Epithelial cell of esophagus (primary cell): ENCODE measurements at regions not wholly inside any gene's neighbourhood (a gene's known extent, or its start where the extent isn't known, plus 50 kb on each side); places are given as distances from the start of the nearest gene placed in this dataset.

Experiments
- DNase-seq: peaks from one replicate; pipeline ENCODE4 v3.0.0; 2010; ENCODE audit warnings: low read depth
- H3K4me3 ChIP-seq: 2 replicates; pipeline ENCODE4 v1.5.1; 2011; ENCODE audit warnings: mild to moderate bottlenecking, low read length, control low read depth
- TF ChIP-seq, protein P1 (sequence below): IDR thresholded peaks from 2 replicates; pipeline ENCODE4 v1.5.1; 2011; ENCODE audit warnings: low read depth, mild to moderate bottlenecking, low read length, control low read depth, inconsistent platforms; ENCODE audit not compliant: insufficient read depth; ENCODE audit errors: missing control alignments

DNA sequence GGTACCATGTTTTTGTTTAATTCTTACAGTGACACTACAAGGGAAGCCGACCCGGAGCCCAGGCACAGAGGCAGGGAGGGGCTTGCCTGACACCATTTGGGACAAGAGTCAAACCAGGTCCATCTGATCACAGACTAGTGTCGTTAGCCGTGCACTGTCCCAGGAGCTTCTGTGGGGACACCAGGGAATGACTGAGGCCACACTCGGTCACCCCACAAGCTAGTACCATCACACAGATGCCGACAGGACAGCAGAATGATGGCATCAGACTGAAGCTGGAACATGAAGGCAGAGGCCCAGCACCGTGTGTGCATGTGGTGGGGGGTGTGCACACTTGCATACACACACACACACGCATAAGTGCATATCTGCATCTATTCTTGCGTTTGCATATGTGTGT, 61.5 kb upstream of the NECTIN1 start:
- H3K4me3 ChIP-seq: no peak overlapping the region
- DNase-seq: no peak
- TF ChIP-seq, protein P1, sequence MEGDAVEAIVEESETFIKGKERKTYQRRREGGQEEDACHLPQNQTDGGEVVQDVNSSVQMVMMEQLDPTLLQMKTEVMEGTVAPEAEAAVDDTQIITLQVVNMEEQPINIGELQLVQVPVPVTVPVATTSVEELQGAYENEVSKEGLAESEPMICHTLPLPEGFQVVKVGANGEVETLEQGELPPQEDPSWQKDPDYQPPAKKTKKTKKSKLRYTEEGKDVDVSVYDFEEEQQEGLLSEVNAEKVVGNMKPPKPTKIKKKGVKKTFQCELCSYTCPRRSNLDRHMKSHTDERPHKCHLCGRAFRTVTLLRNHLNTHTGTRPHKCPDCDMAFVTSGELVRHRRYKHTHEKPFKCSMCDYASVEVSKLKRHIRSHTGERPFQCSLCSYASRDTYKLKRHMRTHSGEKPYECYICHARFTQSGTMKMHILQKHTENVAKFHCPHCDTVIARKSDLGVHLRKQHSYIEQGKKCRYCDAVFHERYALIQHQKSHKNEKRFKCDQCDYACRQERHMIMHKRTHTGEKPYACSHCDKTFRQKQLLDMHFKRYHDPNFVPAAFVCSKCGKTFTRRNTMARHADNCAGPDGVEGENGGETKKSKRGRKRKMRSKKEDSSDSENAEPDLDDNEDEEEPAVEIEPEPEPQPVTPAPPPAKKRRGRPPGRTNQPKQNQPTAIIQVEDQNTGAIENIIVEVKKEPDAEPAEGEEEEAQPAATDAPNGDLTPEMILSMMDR: no peak

DNA sequence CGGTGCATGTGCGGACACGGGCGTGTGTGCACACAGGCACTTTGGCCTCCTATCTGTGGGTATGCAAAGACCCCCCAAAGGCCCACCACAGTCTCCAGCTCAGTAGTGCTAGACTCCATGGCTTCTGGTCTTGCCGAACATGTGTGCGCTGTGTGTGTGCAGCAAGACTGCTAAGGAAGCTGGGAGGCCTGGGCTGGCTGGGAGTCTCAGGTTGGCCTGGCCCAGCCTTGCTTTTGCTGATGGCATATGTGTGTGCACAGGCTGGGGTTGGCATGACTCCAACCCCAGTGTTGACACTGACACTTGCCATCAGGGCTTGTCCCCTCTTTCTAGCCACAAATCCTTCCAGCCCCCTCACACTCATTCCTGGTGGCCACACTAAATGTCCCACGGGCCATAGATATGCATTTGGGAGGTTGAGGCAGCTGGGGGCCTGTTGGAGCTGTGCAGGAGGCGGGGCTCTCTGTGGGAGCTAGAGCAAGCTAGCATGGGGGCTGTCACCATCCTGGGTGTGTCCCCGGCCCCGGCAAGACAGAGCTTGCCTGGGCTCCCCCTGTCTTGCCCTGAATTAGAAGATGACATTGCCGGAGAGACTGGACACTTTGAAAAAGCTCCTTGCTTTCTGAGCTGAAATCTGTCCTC, 60.9 kb upstream of the NECTIN1 start:
- TF ChIP-seq, protein P1: no peak
- H3K4me3 ChIP-seq: no peak overlapping the region
- DNase-seq: no peak

DNA sequence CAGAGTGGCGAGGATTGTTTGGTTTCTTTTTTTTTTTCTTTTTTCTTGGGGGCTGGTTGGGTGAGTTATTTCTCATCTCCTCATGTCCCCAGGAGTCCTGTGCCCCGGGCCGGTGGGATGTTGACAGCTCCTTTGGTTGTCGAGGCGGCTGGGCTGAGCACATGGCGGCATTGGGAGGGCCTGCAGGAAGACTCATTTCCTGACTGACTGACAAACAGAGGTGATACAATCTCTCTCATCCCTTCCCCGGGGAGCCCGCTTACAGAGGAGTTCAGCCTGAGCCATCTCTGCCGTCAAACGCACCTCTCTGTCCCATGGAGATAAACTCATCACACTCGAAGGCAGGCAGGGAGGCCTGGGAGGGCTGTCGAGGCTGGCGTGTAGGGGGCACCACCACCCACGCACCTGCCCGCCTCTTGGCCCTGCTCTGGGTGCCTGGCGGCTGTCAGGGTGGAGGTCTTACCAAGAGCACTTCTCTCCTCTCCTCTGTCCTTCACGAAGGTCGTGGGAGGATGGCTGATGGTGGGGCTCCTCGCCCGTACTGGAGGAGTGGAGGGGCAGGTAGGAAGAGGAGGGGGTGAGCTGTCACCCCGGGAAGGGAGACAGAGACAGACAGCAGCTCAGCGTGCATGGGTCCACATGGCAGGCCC, 60.0 kb upstream of the NECTIN1 start:
- no peak for DNase-seq
- H3K4me3 ChIP-seq: no peak overlapping the region
- TF ChIP-seq, protein P1: no peak

DNA sequence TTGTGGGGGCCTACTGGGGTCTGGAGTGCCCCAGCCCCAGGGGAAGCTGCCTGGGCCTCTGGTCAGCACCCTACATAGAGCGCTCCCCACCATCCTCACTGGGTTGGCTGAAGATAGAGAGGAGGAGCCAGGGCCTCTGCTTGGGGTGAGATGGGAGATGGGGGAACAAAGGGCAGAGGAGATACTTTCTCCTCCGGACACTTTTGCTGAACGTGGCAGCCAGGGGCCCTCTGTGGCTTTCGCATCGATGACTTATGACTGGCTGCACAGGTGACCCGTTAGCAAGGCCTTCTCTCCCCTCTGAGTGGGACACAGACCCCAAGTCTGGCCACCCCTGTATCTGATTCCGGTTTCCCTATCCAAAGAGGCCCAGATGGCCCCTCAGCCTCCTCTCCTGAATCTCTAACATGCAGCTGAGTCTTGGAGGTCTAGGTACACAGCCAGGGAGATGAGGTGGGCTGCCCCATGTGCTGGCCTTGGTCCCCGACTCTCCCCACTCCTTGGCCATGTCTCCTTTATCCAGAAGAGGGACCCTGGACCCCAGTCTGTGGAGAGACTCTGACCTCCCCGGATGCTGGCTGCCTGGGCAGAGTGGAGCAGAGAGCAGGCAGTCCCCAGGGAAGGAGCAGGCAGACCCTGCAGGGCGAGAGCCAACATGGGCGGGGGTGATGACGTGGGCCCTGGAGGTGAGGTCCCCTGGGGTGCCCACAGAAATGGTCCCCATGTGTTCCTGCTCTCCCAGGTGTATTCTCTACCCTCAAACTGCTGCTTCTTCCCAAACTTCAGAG, 59.3 kb upstream of the NECTIN1 start:
- DNase-seq: no peak
- H3K4me3 ChIP-seq: no peak overlapping the region
- TF ChIP-seq, protein P1: no peak

DNA sequence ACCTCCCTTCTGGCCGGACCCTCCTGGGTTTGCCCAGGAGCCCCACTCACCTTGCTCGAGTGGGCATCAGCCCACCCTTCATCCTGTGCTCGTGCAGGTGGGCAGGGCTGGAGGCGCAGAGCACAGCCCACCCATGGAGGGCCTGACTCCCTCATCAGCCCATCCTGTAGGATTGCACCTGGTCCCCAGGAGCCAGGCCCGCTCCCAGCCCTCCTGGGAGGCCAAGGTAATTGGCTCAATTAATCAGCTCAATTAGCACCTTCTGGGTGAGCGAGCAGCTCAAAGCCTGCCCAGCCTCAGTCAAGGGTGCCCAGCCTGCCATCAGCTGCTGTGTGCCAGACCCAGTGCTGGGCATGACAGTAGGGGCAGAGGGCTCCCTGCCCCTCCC, 58.1 kb upstream of the NECTIN1 start:
- no peak overlapping the region for H3K4me3 ChIP-seq
- TF ChIP-seq, protein P1: no peak
- DNase-seq: no peak

DNA sequence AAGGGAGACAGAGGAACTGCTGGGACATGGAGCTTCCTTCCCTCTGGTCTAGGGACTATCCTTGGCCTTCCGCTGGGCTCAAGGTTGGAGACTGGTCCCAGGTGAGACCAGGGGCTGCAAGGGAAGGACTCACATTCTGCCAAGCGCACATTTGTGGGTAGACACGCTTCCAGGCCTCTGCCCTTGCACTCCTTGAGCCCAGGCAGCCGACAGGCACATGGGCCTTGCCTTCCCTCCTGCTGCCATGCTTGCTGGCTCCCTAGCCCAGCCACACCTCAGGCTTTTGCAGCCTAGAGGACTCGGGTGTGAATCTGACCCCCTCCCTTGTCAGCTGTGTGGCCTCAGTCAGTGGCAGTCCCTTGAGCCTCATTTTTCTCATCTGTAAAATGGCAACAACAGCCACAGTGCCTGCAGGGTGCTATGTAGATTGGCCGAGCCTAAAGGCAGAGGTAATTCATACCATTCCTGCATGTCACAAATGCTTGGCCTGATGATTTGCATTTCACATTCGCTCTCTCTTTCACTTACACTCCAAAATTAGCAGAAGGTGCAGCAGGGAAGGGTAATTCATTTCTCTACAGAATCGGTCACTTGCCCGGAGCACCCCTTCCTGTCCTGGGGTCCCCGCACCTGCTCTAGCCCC, 57.6 kb upstream of the NECTIN1 start:
- no peak for DNase-seq
- TF ChIP-seq, protein P1: no peak
- H3K4me3 ChIP-seq: no peak overlapping the region
